ENCODE measurements at regions not wholly inside any gene's neighbourhood (a gene's known extent, or its start where the extent isn't known, plus 50 kb on each side); places are given as distances from the start of the nearest gene placed in this dataset.

GRCh38 chr10:124346831-124347230 is 71.9 kb downstream of the OAT start:
- DNase-seq, result no peak

DNA sequence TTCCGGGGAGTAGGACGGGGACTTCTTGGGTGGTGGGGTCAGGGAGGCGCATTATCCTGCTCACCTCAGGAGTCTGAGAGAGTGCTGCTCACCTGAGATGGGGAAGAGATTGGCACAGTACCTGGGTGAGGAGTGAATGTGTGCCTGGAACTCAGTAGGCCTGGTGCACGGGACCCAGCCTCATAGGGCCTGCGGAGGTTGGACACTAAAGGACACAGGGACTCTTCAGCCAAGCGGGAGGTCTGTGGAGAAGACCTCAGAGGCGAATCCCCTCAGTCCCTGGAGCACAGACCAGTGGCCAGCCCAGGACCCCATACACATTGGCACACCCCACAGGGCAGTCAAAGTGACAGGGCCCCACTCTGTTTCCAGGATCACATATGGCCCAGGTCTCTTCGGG is 73.2 kb downstream of the OAT start:
- no peak for DNase-seq

- DNase-seq, result no peak
Observed at GRCh38 chr10:124344931-124345330, 73.8 kb downstream of the OAT start.

GRCh38 chr10:124344266-124344590 is 74.5 kb downstream of the OAT start:
- no peak for DNase-seq

DNA sequence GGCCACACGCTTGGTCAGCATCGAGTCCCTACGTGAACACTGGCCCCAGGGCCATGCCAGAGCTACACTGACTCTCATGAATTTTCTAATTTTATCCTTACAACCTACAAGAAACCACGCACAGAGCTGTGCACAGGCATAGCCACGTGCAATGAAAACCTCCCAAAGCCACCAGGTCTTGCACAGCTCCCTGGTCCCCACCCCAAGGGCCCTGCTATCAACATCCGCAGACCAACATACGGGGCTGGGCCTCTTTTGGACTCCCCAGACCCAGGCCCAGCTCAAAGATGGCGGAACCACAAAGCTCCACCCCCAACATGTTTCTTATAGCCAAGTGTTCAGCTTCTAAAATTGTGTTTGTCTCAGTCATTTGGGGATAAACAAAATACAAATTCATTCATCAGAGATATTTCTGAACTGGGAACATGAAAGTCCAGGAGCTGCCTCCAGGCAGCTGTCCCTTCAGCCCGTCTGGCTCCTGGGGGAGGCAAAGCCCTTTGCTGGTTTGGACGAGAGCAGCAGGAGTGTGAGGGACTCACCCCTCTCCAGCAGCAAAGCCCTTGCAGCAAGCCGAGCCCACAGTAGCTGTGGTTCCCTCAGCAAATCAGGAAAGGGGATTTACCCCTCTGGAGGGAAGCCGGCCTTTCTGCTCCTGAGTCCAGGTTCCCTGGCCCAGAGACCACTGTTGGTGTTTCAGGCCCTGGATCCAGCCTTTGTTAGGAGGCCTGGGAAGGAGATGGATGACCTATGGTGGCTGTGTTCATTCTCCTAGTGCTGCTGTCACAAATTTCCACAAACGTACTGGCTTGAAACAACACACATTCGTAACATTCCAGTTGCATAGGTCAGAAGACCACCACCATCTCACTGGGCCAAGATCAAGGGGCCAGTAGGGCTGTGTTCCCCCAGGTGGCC is 75.1 kb downstream of the OAT start:
- DNase-seq, result no peak

- DNase-seq, result no peak
Observed at GRCh38 chr10:124342821-124343170, 75.9 kb downstream of the OAT start.

- no peak for DNase-seq
Observed at GRCh38 chr10:124342136-124342820, 76.4 kb downstream of the OAT start.

GRCh38 chr10:124341768-124342135 is 77.0 kb downstream of the OAT start:
- DNase-seq, result no peak

DNA sequence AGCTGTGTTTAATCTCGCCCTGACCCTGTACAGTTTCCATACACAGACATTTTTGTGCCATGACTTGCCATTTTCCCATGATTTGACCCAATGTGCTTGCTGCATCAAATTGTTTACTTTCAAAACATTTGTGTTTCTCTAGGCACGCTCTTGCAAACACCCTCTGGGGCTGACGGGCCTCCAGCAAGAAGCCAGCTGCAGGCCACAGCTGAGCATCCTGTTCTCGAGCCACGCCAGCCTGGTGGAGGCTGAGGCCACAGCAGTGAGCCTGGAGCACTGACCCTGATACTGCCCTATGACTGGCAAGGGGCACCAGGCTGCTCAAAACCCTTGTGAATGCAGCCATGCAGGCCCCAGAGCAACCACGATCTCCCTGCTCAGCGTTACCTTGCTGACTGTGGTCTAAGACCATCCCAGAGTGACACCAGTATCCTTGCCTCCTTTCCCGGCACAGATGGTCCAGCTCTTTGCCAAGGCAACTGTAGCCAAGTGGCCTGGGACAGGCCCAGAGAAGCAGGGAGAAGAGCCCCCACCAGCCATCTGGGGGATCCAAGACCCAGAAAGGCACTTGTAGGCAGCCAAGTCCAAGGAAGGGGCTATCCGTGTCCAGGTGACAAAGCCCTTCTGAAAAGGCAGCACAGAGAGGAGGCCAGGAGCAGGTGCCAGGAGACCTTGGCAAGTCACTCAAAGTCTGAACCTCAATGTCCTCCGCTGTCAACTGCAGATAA is 78.5 kb downstream of the OAT start:
- no peak for DNase-seq

GRCh38 chr10:124339119-124340032 is 79.3 kb downstream of the OAT start:
- DNase-seq, result no peak

DNA sequence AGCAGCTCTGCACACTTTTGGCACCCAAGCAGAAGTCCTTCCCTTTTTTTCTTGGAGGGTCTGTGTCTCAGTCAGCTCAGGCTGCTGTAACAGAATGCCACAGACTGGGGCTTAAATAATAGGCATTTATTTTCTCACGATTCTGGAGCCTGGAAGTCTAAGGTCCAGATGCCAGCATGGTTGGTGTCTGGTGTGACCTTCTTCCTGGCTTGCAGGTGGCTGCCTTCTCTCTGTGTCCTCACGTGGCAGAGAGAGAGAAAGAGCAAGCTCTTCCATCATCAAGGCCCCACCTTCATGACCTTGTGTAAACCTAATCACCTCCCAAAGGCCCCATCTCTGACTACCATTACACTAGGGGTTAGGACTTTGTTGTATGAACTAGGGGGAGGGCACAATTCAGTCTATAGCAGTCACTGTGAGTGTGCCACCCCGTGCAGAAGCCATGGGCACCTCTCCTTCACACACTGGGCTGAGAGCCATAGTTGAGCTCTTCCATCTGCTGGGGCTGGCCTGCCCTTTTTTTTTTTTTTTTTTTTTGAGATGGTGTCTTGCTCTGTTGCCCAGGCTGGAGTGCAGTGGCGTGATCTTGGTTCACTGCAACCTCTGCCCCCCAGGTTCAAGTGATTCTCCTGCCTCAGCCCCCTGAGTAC is 80.3 kb downstream of the OAT start:
- no peak for DNase-seq

DNA sequence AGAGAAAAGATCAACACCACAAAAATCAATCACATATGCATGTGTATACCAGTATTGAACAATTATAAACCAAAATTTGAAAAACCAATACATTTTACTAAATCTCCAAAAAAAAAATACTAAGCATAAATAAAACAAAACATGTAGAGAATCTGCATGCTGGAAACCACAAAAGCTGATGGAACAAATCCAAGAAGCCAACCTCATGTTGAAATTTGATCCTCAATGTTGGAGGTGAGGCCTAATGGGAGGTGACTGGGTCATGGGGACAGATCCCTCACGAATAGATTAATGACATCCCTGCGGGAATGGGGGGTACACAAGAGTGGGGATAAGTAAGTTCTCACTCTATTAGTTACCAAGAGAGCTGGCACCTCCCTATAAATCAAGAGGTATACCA is 82.5 kb downstream of the OAT start:
- no peak for DNase-seq

GRCh38 chr10:124333931-124334330 is 84.8 kb downstream of the OAT start:
- no peak for DNase-seq

DNA sequence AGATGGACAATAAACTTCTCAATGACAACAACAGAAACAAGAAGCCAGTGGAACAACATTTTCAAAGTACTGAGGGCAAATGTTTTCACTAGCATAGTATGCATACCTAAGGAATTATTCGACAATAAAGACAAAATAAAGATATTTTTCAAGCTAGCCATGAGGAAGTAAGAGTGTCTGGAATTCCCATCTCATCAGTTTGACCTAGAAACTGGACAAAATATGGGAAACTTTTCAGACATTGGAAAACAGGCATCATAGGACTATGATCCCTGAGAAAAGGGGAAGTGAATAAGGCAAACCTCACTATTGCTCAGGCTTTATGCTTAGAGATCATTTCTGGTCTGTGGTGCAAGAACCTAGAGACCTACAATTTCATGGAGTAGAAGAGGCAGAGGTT is 86.3 kb downstream of the OAT start:
- DNase-seq, result no peak

- DNase-seq, result no peak
Observed at GRCh38 chr10:124329941-124330340, 88.8 kb downstream of the OAT start.

DNA sequence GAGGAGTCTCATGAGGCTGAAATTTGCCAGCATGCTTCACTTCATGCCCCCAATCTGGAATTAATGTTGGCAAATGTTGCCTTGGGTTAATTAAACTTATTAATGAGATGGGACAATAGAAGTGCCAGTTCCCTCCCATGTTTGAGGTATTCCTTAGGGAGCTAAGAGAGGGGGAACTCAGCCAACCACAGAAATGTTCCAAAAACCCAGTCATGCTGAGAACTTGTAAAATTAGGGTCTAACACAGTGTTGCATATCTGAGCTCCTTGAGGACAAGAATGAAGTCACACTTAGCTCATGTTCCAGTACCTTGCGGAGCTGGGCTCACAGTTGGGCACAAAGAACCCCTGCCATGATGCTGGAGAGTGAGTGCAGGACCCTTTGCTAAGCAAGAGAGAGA is 89.4 kb downstream of the OAT start:
- DNase-seq, result no peak

DNA sequence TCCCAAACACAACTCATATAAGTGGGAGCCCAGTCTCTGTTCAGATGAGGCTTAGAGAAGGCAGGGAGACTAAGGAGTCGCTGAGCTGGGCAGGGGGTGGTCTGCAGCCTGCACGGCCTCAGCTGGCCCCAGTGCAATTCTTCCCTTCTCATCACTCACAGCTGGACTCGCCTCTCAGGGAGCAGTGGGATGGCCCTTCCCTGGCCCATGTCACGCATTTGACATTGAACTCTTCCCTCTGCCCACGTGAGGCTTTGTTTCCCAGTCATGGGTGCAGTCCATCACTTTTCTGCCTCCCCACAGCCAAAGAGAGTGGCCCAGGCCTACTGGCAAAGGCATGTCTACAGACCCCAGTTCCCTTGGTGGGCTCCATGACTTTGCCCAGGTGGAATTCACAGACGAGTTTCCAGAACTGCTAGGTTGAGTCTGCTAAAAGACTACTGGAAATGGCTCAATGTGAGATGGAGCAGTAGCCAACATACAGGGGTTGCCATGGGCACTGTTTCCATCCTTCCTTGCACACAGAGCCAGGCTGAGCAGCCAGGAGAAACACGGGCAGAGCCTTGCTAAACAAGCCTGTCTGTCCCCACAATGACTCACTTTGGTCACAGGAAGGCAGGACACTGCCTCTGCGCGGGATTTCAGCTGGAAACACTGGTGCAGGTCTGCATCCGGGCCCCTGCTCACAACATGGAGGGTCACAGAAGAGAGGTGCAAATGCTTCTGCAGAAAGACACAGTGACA is 90.1 kb downstream of the OAT start:
- DNase-seq, result no peak

- DNase-seq, result no peak
Observed at GRCh38 chr10:124325998-124326636, 92.6 kb downstream of the OAT start.

- no peak for DNase-seq
Observed at GRCh38 chr10:124325633-124325914, 93.1 kb downstream of the OAT start.

GRCh38 chr10:124324856-124325632 is 93.7 kb downstream of the OAT start:
- no peak for DNase-seq

GRCh38 chr10:124324451-124324850 is 94.3 kb downstream of the OAT start:
- DNase-seq, result no peak

Data from NCI-H526 (cell line).